WTC11 (cell line): ENCODE measurements at regions not wholly inside any gene's neighbourhood (a gene's known extent, or its start where the extent isn't known, plus 50 kb on each side); places are given as distances from the start of the nearest gene placed in this dataset.

Experiments used
- ATAC-seq: fragments of 200-7000 bp; cut with Tn5 transposase; 2 replicates; pipeline ENCODE4 v1.10.0; 2021; ENCODE audit warnings: mild to moderate bottlenecking, moderate library complexity
- CTCF ChIA-PET: fragments of 300-600 bp; sonication (Branson Sonifier 250); formaldehyde crosslinking; loops from one replicate; lab custom pipeline; 2021; ENCODE audit warnings: antibody characterized with exemption; lab: Charles Lee
- POLR2A ChIA-PET: fragments of 350-600 bp; sonication (Branson Sonifier 250); formaldehyde crosslinking; loops from one replicate; lab custom pipeline; 2021; ENCODE audit warnings: antibody characterized with exemption; lab: Charles Lee
- DNase-seq: peaks from one replicate; pipeline ENCODE4 v3.0.0; 2021; ENCODE audit warnings: low spot score
- H3K27ac Mint-ChIP-seq: 2 replicates; pipeline ENCODE4 v1.8.0; 2021; ENCODE audit warnings: mixed read lengths
- H3K27me3 Mint-ChIP-seq: 2 replicates; pipeline ENCODE4 v1.8.0; 2021; ENCODE audit warnings: low read depth, mild to moderate bottlenecking, moderate library complexity, mixed read lengths
- H3K36me3 Mint-ChIP-seq: 2 replicates; pipeline ENCODE4 v1.8.0; 2021; ENCODE audit warnings: mixed read lengths
- H3K4me1 Mint-ChIP-seq: 2 replicates; pipeline ENCODE4 v1.8.0; 2022; ENCODE audit warnings: mixed read lengths
- H3K4me3 Mint-ChIP-seq: 2 replicates; pipeline ENCODE4 v1.8.0; 2021; ENCODE audit warnings: mild to moderate bottlenecking, moderate library complexity, mixed read lengths
- H3K9me3 Mint-ChIP-seq: 2 replicates; pipeline ENCODE4 v1.8.0; 2021; ENCODE audit warnings: mixed read lengths
- EMX1 ChIP-seq: fragments of 250-450 bp; sonication (Bioruptor Pico); IDR thresholded peaks from 2 replicates; pipeline ENCODE4 v1.8.0; 2021; ENCODE audit warnings: mild to moderate bottlenecking
- FOXJ3 ChIP-seq: sonication (generic); formaldehyde crosslinking; IDR thresholded peaks from 2 replicates; pipeline ENCODE4 v1.9.0; 2021; ENCODE audit warnings: missing genetic modification reagents, mild to moderate bottlenecking, borderline replicate concordance
- FOXP1 ChIP-seq: sonication (generic); formaldehyde crosslinking; IDR thresholded peaks from 2 replicates; pipeline ENCODE4 v1.8.0; 2022; ENCODE audit warnings: missing genetic modification reagents, mild to moderate bottlenecking, moderate library complexity, borderline replicate concordance
- HMGA2 ChIP-seq: fragments of 250-450 bp; sonication (Bioruptor Pico); IDR thresholded peaks from 2 replicates; pipeline ENCODE4 v1.4.0; 2021; ENCODE audit warnings: mild to moderate bottlenecking, moderate library complexity
- IRF2 ChIP-seq: sonication (generic); formaldehyde crosslinking; IDR thresholded peaks from 2 replicates; pipeline ENCODE4 v1.8.0; 2022; ENCODE audit warnings: low read depth, missing genetic modification reagents, borderline replicate concordance
- KAT7 ChIP-seq: sonication (generic); formaldehyde crosslinking; IDR thresholded peaks from 2 replicates; pipeline ENCODE4 v1.8.1; 2023; ENCODE audit warnings: missing genetic modification reagents, mild to moderate bottlenecking, borderline replicate concordance
- NFYB ChIP-seq: sonication (generic); formaldehyde crosslinking; conservative IDR thresholded peaks from 2 replicates; pipeline ENCODE4 v1.8.0; 2022; ENCODE audit warnings: low read depth, missing genetic modification reagents
- SMAD3 ChIP-seq: sonication (generic); formaldehyde crosslinking; IDR thresholded peaks from 2 replicates; pipeline ENCODE4 v1.8.0; 2022; ENCODE audit warnings: missing genetic modification reagents, mild to moderate bottlenecking, borderline replicate concordance
- SP1 ChIP-seq: sonication (generic); formaldehyde crosslinking; conservative IDR thresholded peaks from 2 replicates; pipeline ENCODE4 v1.8.1; 2022; ENCODE audit warnings: missing genetic modification reagents
- TCF7 ChIP-seq: sonication (generic); formaldehyde crosslinking; IDR thresholded peaks from 2 replicates; pipeline ENCODE4 v1.8.0; 2022; ENCODE audit warnings: mild to moderate bottlenecking, low read depth, missing genetic modification reagents, moderate library complexity
- TEAD4 ChIP-seq: sonication (generic); formaldehyde crosslinking; IDR thresholded peaks from 2 replicates; pipeline ENCODE4 v1.8.0; 2022; ENCODE audit warnings: mild to moderate bottlenecking, missing genetic modification reagents
- ZBTB21 ChIP-seq: sonication (generic); formaldehyde crosslinking; IDR thresholded peaks from 2 replicates; pipeline ENCODE4 v1.8.1; 2023; ENCODE audit warnings: mild to moderate bottlenecking, missing genetic modification reagents, borderline replicate concordance
- ZNF232 ChIP-seq: sonication (generic); formaldehyde crosslinking; IDR thresholded peaks from 2 replicates; pipeline ENCODE4 v1.8.0; 2022; ENCODE audit warnings: mild to moderate bottlenecking, missing genetic modification reagents
- ZNF317 ChIP-seq: sonication (generic); formaldehyde crosslinking; IDR thresholded peaks from 2 replicates; pipeline ENCODE4 v1.8.1; 2023; ENCODE audit warnings: low read depth, mild to moderate bottlenecking, moderate library complexity, missing genetic modification reagents, borderline replicate concordance
- ZNF423 ChIP-seq: fragments of 250-450 bp; sonication (Bioruptor Pico); IDR thresholded peaks from 2 replicates; pipeline ENCODE4 v2.1.2; 2022; ENCODE audit warnings: mild to moderate bottlenecking, moderate library complexity
- TF ChIP-seq, protein P1 (sequence below): sonication (generic); formaldehyde crosslinking; IDR thresholded peaks from 2 replicates; pipeline ENCODE4 v1.8.1; 2023; ENCODE audit warnings: mild to moderate bottlenecking, missing genetic modification reagents
- TF ChIP-seq, protein P2 (sequence below): sonication (generic); formaldehyde crosslinking; IDR thresholded peaks from 2 replicates; pipeline ENCODE4 v1.8.0; 2022; ENCODE audit warnings: mild to moderate bottlenecking, missing genetic modification reagents
- TF ChIP-seq, protein P3 (sequence below): fragments of 250-450 bp; sonication (Bioruptor Pico); IDR thresholded peaks from 2 replicates; pipeline ENCODE4 v1.9.0; 2021; ENCODE audit warnings: moderate library complexity, mild to moderate bottlenecking, inconsistent platforms, borderline replicate concordance
- TF ChIP-seq, protein P4 (sequence below): sonication (generic); formaldehyde crosslinking; IDR thresholded peaks from 2 replicates; pipeline ENCODE4 v1.8.0; 2022; ENCODE audit warnings: mild to moderate bottlenecking, missing genetic modification reagents
- TF ChIP-seq, protein P5 (sequence below): sonication (generic); formaldehyde crosslinking; IDR thresholded peaks from 2 replicates; pipeline ENCODE4 v1.8.1; 2022; ENCODE audit warnings: mild to moderate bottlenecking, missing genetic modification reagents, moderate library complexity, borderline replicate concordance
- TF ChIP-seq, protein P6 (sequence below): sonication (generic); formaldehyde crosslinking; IDR thresholded peaks from 2 replicates; pipeline ENCODE4 v1.8.0; 2022; ENCODE audit warnings: mild to moderate bottlenecking, missing genetic modification reagents

DNA sequence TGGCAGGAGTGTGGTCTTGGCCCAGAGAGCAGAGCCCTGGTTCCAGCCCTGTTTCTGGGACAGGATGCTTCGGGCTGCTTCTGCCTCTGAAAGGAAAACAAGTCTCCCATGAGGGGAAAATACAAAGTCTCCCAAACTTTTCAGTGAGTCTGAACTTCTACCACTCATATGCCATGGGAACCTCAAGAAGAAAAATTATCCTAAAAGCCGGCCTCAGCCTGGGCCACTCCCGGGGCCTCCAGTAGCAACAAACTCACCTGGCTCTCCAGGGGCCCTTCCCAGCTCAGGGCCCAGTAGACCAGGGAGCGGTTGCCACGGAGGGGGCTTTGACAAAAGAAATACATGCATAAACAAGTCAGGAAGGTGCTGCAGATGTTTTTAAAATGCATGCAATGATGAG lies 289.2 kb upstream of the HDAC4 start:
- ATAC-seq: no peak

DNA sequence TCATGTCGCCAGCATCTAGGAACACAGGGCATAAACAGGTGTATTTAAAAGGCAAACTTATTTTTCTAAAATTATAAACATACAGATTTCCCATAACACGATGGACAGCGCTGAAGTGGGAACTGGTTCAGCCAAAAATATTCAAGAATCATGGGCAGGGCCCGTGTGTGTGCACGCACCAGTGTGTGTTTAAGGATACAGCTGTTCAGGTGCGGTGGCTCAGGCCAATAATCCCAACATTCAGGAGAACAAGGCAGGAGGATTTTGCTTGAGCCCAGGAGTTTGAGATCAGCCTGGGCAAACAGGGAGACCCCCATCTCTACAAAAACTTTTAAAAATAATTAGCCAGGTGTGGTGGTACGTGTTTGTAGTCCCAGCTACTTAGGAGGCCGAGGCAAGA lies 288.6 kb upstream of the HDAC4 start:
- ATAC-seq: no peak
- Mint-ChIP-seq H3K9me3 (no peaks in the 10 kb centered on the region; the same call in 1 of the 2 replicates), H3K27me3 (no peaks in the 10 kb centered on the region; the same call in 1 of the 2 replicates), H3K36me3 (no peaks in the 10 kb centered on the region), H3K27ac (no peak overlapping the region), H3K4me3 (no peak overlapping the region), H3K4me1 (peaks cover 23% of the 10 kb centered on the region)
- CTCF ChIA-PET: no interaction called here
- TF ChIP-seq NFYB (CRISPR knock-in tag) (no peak), FOXP1 (CRISPR knock-in tag) (no peak), ZNF423 (CRISPR knock-in tag) (no peak), SMAD3 (CRISPR knock-in tag) (no peak), HMGA2 (CRISPR knock-in tag) (no peak)
- TF ChIP-seq, protein P1, sequence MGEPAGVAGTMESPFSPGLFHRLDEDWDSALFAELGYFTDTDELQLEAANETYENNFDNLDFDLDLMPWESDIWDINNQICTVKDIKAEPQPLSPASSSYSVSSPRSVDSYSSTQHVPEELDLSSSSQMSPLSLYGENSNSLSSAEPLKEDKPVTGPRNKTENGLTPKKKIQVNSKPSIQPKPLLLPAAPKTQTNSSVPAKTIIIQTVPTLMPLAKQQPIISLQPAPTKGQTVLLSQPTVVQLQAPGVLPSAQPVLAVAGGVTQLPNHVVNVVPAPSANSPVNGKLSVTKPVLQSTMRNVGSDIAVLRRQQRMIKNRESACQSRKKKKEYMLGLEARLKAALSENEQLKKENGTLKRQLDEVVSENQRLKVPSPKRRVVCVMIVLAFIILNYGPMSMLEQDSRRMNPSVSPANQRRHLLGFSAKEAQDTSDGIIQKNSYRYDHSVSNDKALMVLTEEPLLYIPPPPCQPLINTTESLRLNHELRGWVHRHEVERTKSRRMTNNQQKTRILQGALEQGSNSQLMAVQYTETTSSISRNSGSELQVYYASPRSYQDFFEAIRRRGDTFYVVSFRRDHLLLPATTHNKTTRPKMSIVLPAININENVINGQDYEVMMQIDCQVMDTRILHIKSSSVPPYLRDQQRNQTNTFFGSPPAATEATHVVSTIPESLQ (CRISPR knock-in tag): no peak
- TF ChIP-seq, protein P2, sequence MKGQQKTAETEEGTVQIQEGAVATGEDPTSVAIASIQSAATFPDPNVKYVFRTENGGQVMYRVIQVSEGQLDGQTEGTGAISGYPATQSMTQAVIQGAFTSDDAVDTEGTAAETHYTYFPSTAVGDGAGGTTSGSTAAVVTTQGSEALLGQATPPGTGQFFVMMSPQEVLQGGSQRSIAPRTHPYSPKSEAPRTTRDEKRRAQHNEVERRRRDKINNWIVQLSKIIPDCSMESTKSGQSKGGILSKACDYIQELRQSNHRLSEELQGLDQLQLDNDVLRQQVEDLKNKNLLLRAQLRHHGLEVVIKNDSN (CRISPR knock-in tag): no peak
- POLR2A ChIA-PET: no interaction called here
- no peak for DNase-seq

More for the DNA sequence above, 289.2 kb upstream of the HDAC4 start:
- ChIA-PET POLR2A (no interaction called here), CTCF (no interaction called here)
- H3K9me3 Mint-ChIP-seq: no peaks in the 10 kb centered on the region
- H3K27me3 Mint-ChIP-seq: no peaks in the 10 kb centered on the region; the same call in 1 of the 2 replicates
- peaks cover 23% of the 10 kb centered on the region for H3K4me1 Mint-ChIP-seq
- H3K36me3 Mint-ChIP-seq: no peaks in the 10 kb centered on the region
- H3K27ac Mint-ChIP-seq: no peak overlapping the region
- DNase-seq: no peak
- no peak for TF ChIP-seq EMX1
- TF ChIP-seq KAT7 (CRISPR knock-in tag): no peak
- TF ChIP-seq HMGA2 (CRISPR knock-in tag): no peak
- TF ChIP-seq, protein P3, sequence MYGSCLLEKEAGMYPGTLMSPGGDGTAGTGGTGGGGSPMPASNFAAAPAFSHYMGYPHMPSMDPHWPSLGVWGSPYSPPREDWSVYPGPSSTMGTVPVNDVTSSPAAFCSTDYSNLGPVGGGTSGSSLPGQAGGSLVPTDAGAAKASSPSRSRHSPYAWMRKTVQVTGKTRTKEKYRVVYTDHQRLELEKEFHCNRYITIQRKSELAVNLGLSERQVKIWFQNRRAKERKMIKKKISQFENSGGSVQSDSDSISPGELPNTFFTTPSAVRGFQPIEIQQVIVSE (CRISPR knock-in tag): no peak
- TF ChIP-seq, protein P2 (CRISPR knock-in tag): no peak
- no peak for TF ChIP-seq ZNF232 (CRISPR knock-in tag)
- TF ChIP-seq TCF7 (CRISPR knock-in tag): no peak
- no peak for TF ChIP-seq IRF2
- TF ChIP-seq ZBTB21: no peak
- TF ChIP-seq, protein P4, sequence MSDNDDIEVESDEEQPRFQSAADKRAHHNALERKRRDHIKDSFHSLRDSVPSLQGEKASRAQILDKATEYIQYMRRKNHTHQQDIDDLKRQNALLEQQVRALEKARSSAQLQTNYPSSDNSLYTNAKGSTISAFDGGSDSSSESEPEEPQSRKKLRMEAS: no peak
- no peak for TF ChIP-seq FOXJ3 (CRISPR knock-in tag)
- no peak for TF ChIP-seq ZNF317 (CRISPR knock-in tag)
- no peak for TF ChIP-seq SP1 (CRISPR knock-in tag)
- no peak for TF ChIP-seq TEAD4 (CRISPR knock-in tag)
- TF ChIP-seq, protein P5, sequence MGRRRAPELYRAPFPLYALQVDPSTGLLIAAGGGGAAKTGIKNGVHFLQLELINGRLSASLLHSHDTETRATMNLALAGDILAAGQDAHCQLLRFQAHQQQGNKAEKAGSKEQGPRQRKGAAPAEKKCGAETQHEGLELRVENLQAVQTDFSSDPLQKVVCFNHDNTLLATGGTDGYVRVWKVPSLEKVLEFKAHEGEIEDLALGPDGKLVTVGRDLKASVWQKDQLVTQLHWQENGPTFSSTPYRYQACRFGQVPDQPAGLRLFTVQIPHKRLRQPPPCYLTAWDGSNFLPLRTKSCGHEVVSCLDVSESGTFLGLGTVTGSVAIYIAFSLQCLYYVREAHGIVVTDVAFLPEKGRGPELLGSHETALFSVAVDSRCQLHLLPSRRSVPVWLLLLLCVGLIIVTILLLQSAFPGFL (CRISPR knock-in tag): no peak
- TF ChIP-seq, protein P6, sequence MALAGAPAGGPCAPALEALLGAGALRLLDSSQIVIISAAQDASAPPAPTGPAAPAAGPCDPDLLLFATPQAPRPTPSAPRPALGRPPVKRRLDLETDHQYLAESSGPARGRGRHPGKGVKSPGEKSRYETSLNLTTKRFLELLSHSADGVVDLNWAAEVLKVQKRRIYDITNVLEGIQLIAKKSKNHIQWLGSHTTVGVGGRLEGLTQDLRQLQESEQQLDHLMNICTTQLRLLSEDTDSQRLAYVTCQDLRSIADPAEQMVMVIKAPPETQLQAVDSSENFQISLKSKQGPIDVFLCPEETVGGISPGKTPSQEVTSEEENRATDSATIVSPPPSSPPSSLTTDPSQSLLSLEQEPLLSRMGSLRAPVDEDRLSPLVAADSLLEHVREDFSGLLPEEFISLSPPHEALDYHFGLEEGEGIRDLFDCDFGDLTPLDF (CRISPR knock-in tag): no peak
- no peak overlapping the region for H3K4me3 Mint-ChIP-seq
